Anterior cingulate cortex (tissue), 58 donors: ENCODE measurements at regions not wholly inside any gene's neighbourhood (a gene's known extent, or its start where the extent isn't known, plus 50 kb on each side); places are given as distances from the start of the nearest gene placed in this dataset.
A peak's percentile ranks its signal among the peaks of the same experiment; 100 is the strongest.

ENCODE experiments used
- DNase-seq, 58 donors: peaks; one replicate each; lab custom pipeline; 2025; lab: John Stamatoyannopoulos, UW

DNA sequence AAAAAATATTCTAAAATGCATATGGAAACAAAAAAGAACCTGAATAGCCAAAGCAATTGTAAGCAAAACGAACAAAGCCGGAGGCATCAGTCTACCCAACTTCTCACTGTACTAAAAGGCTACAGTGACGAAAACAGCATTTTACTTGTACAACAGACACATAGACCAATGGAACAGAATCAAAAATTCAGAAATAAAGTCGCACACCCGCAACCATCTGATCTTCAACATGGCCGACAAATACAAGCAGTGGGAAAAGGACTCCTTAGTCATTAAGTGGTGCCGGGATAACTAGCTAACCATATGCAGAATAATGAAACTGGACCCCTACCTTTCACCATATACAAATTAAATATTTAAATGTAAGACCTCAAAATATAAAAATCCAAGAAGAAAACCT, 203.9 kb upstream of the PPFIA2 start:
- no peak for DNase-seq

DNA sequence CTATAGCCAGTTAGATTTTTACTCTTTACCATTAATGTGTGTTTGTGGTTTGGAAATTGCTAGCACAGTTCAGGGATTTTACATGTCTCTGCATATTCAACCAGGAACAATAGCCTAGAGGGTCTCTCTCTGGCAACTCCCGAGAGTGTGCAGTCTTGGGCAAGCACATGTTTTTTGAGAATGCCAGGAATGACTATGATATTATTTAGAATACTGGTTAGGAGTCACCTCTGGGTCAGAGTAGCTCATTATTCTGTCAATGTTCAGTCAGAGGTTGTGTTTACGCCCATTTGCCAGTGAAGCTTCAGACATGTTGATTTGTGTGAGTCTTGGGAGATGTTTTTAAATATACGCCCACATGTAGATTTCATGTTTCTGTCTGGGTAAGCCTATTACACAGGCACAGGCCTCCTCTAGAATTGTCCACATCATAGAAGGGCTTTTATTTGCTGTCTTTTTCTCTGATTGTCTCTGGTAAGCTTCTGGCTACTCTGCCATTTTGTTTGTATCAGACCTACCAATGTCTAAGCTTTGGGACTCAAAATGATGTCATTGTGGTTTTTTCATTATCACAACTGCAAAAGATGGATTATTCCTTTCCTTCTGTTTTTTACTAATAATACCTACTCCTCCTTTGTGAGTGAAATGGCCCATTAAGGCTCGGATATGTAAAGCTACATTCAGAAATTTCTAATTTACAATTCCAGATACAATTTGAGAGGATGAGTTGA, 203.1 kb upstream of the PPFIA2 start:
- DNase-seq: no peak

- no peak for DNase-seq
These were observed 199.3 kb upstream of the PPFIA2 start for GRCh38 chr12:81958406-81958805.

- DNase-seq: no peak
These were observed 198.5 kb upstream of the PPFIA2 start for GRCh38 chr12:81957631-81958030.

GRCh38 chr12:81956468-81956860, 197.3 kb upstream of the PPFIA2 start:
- no peak for DNase-seq

- DNase-seq: peak in 2 of 58 donors; percentile 1 to 42
These were observed 194.4 kb upstream of the PPFIA2 start for GRCh38 chr12:81953541-81953940.

DNA sequence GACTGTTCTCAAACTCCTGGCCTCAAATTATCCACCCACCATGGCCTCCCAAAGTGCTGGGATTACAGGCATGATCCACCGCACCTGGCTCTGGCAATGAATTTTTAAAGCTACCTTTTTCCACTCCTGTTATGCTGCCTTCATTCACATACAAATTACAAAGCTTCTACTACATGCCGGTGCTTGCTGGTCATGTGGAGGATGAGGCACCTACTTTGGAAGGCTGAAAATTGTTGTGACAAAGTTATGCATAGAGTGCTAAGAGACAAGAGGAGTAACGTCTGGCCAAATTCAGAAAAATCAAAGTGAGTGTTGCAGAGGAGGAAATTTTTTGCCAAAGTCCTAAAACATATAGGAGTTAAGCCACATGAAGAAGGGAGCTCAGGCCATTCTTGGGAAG, 191.7 kb upstream of the PPFIA2 start:
- no peak for DNase-seq

GRCh38 chr12:81949841-81950308, 190.7 kb upstream of the PPFIA2 start:
- no peak for DNase-seq

GRCh38 chr12:81949416-81949815, 190.3 kb upstream of the PPFIA2 start:
- DNase-seq: no peak

DNA sequence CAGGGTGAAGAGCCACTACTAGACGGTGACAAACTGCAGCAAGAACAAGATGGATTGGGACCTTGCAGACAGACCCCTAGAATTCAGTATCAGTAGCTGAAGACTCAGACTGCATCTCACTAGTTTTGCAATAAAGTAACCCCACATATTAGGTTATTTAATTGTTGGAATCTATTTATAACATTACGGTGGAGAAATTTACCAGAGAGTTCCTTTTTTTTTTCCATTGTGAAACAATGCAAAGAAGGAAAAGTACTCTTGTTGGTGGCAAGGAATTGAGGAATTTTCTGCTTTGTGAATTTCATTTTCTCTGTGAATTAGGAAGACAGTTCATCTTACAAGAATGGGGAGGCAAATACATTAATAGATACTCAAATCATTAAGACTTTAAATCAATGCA, 185.7 kb upstream of the PPFIA2 start:
- DNase-seq: no peak

GRCh38 chr12:81942594-81942993, 183.4 kb upstream of the PPFIA2 start:
- DNase-seq: no peak

DNA sequence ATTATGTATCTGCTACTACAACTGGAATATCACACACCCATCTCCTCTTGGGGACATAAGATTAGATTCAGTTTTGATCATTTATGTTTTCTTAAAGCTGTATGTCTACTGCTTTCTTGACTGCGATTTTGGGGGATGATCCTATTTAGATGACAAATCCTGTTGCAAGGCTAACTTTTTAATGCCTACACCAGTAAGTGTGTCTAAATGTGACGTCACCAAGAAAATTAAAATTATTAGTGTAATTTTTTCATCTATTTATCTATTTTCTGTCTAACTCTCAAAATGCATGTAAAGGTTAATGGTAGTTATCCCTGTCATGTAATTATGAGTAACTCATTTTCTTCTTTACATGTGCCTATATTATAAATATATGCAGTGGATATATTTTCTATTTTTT, 170.9 kb upstream of the PPFIA2 start:
- no peak for DNase-seq

GRCh38 chr12:81896771-81897170, 137.6 kb upstream of the PPFIA2 start:
- no peak for DNase-seq

- DNase-seq: no peak
These were observed 129.8 kb upstream of the PPFIA2 start for GRCh38 chr12:81888961-81889360.

DNA sequence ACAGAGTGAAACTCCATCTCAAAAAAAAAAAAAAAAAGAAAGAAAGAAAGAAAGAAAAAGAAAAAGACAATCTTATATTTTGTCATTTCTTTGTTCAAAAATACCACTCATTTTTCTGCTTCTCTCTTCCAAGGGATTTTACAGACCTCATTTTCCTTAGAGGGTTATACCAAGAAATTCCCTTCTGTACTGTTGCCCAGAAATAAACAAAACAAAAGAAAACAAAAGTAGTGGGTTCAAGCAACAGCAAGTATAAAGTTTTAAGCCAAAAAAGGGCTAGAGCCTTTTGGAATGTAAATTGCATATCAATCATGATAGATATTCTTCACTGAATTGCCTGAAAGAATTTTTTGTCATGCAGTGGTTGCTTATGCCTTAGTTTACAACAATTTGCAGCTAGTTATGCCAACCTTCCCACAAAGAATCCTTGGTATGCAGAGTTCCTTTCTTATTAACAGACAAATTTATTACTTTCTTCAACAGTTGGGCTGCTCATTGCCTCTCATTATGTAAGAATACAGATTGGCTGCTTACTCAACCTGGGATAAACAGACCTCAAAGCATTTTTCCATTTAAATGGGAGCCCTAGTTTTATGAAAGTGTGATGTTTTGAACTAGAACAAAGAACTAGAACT, 129.1 kb upstream of the PPFIA2 start:
- DNase-seq: no peak

DNA sequence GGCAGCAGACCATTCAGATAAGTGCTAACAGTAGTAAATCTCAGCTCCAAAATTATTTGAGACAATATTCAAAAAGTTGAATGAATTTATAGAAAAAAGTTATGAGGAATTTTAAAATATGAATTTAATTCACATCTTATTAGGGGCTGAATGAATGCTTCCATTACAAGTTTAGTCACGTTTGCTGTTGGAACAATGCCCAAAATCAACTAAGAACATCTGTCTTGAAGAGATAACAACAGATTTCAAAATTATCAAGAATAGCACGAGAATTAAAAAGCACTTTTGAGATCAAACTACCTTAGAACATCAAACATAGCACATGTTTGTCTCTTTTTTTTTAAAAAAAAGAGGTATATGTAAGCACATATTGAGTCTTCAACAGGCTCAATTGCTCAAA, 115.4 kb upstream of the PPFIA2 start:
- no peak for DNase-seq

GRCh38 chr12:81874166-81874565, 115.0 kb upstream of the PPFIA2 start:
- DNase-seq: no peak

GRCh38 chr12:81872400-81872799, 113.2 kb upstream of the PPFIA2 start:
- DNase-seq: no peak

GRCh38 chr12:81866081-81866480, 106.9 kb upstream of the PPFIA2 start:
- DNase-seq: no peak

- no peak for DNase-seq
These were observed 104.3 kb upstream of the PPFIA2 start for GRCh38 chr12:81863406-81863805.

- DNase-seq: no peak
These were observed 100.4 kb upstream of the PPFIA2 start for GRCh38 chr12:81859521-81859920.

DNA sequence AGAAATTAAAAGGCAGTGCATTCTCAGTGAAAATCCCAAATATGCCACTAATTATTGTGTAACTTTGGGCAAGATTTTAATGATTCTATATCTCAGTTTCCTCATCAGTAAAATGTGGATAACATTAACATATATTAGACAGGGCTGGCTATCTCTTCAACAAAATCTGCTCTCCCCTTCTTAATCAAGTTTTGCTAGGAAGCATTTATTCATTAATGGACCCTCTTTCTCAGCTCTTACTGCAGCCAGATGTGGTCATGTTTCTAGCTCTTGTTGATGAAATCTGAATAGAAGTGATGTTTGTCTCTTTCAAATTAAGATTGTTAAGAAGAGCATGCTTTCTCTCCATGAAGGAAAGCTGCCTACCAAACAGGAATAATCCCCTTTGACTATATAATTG, 84.4 kb upstream of the PPFIA2 start:
- no peak for DNase-seq
